ENCODE measurements at regions not wholly inside any gene's neighbourhood (a gene's known extent, or its start where the extent isn't known, plus 50 kb on each side); places are given as distances from the start of the nearest gene placed in this dataset.

DNA sequence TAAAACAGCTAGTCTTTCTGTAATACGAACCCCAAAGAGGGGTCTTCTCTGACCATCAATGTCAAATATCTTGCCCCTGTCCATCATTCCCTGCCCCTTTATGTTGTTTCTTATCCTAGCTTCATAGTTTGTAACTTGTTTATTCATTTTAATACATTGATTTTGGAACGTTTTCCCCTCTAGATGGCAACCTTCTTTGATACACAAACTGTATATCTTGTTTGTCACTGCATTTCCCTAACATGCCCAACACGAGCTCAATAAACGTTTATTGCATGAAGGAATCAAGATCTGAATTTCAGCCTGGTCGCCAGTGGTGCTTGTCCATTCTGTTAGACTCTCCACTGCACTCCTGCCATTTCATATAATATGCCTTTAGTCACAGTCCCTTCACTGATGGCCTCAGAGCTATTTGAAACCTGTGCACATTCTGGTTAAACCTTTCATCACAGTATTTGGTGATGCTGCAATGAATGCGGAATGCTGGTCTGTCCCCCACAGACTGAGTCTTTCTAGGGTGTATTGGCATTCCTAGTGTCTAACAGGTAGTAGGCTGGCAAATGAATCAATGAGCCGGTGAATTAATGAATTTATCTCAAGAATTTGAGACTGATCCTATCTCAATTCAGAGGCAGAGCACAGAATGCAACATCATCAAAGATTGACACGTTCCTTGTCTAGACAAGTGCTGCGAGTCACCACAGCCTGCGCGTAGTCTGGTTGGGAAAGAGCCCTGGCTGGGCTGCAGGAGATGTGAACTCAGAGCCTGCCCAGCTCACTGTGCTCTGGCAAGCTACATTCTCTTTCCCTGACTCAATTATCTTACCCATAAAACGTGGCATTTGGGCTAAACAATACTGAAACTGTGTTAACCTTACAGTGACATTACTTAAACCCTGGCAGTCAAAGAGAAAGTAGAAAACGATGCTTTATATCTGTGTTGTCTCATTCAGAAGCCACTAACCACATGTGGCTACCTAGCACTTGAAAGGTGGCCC lies 55.2 kb upstream of the FRMD4A start:
- TF ChIP-seq, protein P1, sequence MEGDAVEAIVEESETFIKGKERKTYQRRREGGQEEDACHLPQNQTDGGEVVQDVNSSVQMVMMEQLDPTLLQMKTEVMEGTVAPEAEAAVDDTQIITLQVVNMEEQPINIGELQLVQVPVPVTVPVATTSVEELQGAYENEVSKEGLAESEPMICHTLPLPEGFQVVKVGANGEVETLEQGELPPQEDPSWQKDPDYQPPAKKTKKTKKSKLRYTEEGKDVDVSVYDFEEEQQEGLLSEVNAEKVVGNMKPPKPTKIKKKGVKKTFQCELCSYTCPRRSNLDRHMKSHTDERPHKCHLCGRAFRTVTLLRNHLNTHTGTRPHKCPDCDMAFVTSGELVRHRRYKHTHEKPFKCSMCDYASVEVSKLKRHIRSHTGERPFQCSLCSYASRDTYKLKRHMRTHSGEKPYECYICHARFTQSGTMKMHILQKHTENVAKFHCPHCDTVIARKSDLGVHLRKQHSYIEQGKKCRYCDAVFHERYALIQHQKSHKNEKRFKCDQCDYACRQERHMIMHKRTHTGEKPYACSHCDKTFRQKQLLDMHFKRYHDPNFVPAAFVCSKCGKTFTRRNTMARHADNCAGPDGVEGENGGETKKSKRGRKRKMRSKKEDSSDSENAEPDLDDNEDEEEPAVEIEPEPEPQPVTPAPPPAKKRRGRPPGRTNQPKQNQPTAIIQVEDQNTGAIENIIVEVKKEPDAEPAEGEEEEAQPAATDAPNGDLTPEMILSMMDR (IDR thresholded peaks at IDR 0.05 in 8 of 11, conservative IDR thresholded peaks at IDR 0.05 in 3 of 11) = no peak
- TF ChIP-seq POLR2AphosphoS5 (IDR thresholded peaks at IDR 0.05) = no peak
